ENCODE measurements at regions not wholly inside any gene's neighbourhood (a gene's known extent, or its start where the extent isn't known, plus 50 kb on each side); places are given as distances from the start of the nearest gene placed in this dataset.
A peak's percentile ranks its signal among the peaks of the same experiment; 100 is the strongest.

GRCh38 chr2:144211065-144211464 is 308.9 kb downstream of the ZEB2 start:
- DNase-seq = no peak

DNA sequence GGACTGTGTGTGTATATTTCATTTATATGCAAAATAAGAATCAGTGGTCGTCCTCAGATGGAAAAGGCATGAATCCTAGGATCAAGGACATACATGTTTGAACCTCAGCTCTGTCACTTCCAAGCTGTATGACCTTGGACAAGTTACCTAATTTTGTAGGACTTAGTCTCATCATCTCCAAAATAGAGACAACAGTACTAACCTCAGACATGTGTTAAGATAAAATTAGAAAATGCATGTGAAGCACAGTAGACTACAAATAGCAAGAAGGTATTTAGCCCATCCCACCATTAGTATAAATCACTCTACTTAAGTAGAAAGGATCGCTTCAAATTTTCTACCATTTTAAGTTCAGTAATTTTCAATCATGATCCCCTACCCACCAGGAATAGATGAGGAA is 309.8 kb downstream of the ZEB2 start:
- no peak for DNase-seq

DNA sequence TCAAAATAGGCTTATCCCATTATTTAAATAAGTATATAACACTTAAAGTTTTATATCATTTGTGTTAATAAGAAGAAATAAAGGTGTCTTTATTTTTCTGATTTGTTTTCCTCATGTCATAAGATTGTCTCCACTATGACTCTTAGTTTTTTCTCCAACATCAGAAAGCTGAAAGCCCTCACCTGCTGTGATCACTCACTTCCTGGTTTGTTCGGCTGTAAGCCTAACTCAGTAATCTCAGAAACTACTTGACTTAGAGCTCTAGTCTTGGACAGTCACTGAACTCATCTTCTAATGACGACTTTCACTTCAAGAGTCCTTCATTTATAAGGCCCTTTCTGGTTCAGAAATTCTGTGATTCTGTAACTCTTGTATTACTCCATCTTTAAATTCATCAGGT is 311.0 kb downstream of the ZEB2 start:
- no peak for DNase-seq

DNA sequence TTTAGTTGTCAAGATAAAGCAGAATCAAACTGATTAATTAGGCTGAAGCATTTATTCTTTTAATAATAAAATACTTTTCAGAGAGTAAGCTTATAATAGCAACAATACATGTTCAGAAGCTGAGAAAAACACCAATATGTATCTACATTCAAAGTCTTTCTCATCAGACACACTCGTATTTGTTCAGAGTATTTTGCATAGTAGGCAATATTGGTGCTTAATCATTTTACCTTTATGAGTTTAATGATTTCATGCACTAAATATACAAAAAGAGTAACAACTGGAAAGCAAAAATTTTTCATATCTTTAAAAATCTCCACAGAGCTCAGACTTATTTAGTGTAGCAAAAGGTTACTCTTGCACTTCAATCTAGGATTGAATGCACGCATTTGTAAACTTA is 313.9 kb downstream of the ZEB2 start:
- no peak for DNase-seq

- DNase-seq = no peak
These were observed 318.0 kb downstream of the ZEB2 start for GRCh38 chr2:144201868-144202468.

DNA sequence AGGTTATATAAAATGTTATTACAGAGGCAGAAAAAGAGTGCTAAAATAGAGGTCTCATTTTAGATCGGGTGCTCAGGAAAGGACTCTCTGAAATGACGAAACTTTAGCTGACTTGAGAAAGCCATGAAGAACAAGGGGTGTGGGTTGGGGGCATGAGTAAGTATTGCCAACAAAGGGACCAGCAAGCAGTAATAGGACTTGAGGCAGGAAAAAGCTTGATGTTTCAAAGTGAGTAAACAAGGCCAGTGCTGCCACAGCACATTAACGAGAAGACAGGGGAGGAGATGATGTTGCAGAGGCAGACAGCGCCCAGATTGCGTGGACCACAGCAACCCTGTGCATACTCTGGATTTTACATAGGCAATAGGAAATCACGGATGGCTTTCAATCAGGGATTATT is 318.8 kb downstream of the ZEB2 start:
- DNase-seq = peak; percentile 42 to 46

DNA sequence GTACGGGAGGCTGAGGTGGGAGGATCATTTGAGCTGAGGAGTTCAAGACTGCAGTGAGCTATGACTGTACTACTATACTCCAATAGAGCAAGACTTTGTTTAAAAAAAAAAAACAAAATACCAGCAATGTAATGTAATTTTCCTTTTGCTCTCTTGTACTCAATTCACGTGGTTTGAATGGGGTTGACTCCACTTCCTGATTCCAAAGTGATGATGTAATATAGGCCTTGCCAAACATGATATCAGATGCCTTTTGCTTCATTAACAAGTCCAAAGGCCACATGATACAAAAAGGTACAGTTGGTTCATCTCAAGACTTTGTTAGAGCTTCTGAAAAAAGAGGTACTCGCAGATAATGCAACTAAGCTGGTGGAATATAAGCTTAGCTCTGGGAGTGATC is 321.8 kb downstream of the ZEB2 start:
- DNase-seq = no peak

DNA sequence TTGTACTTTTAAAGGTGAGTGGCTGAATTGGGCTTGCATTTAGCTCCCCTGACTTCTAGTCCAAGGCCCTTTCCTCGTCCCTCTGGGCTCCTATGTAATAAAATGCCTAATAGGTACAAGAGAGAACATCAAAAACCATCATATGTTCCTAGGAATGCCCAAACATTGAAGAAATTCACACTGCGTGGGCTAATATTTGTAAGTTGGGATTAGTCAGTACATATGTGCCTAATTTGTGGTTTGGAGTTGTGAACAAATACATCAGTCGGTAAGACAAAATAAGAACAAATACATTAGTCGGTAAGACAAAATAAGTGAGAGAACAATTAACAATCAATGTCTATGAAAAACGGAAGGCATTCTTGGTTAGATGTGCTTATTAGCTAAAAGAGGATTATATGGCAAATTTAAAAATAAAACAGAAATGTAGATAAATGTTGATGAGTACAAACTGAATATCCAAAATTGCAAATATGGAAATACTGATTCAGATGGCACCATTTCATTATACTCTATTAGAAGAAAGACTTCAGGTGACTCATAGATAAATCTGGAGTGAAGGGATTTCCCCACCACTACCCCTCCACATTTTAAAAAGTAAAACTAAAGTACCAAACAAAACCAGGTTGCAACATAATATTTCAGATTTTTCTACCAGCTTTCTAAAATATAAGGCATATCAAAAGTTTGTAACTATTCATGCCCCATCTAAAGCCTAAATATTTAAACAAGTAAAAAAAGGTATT is 325.4 kb downstream of the ZEB2 start:
- no peak for DNase-seq

DNA sequence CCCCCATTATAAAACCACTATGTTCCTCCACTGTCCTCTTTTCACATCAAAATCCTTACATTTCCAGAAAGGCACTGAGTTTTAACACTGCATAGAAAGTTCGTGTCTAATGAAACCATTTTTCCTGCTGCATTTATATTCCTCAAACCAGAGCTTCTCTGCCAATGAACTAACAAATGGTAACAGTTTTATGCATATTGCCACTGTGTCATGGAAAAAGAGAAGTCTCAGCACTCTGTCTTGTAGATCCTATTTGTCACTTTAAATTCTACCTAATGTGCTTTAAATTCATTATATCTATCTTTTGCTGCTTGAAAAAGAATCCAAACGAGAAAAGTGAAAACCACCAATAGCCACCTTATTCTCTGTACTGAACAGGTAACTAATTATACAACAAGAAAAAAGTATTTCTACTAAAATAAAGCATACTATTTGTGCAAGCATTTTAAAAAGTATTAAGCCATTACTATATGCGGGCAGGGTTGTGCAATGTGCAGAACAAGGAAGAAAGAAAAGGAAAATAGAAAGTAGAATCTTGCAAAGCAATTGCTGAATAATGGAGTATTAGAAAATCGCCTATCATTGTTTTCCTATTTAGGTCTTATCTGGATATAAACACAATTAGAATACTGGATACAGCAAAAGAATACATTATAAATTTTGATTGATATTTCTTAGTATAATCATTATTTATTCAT is 328.9 kb downstream of the ZEB2 start:
- no peak for DNase-seq

DNA sequence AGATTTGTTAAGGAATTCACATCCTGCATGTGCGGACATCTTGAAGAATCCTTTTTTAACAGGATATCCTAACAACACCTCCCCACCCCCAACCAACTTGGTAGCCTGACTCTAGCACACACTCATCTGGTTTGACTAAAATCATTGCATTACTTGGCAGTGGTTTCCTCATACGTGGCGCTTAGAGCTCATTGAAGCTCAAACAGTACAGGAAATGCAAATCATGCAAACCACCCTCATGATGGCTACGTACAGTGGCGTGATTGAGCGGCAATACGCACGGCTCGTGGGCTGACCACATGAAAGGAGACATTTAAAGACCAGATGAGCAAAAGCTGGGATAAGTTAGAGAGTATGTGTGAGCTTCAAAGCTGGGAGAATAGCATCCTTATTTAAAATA is 336.2 kb downstream of the ZEB2 start:
- DNase-seq = peak; percentile 75 to 83

GRCh38 chr2:144181001-144181400 is 338.9 kb downstream of the ZEB2 start:
- DNase-seq = no peak

DNA sequence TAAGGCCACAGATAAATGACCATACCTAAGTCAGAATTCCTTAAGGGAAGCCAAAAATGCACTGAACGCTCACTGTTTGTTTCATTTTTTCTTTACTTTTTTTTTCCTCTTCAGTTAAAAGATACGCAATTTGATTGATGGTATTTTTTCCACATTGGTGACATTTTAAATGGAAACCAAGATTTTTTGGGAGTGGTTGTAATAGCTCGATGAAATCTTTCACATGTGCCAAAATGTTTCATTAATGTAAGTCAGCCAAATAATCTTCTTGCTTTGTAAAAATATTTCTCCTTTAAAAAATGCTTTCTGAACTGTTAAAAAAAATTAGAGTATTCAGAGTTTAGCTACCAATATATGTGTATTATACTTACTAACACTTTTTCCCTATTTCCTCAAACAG is 339.8 kb downstream of the ZEB2 start:
- DNase-seq = no peak

- no peak for DNase-seq
These were observed 349.7 kb downstream of the ZEB2 start for GRCh38 chr2:144170179-144170578.

DNA sequence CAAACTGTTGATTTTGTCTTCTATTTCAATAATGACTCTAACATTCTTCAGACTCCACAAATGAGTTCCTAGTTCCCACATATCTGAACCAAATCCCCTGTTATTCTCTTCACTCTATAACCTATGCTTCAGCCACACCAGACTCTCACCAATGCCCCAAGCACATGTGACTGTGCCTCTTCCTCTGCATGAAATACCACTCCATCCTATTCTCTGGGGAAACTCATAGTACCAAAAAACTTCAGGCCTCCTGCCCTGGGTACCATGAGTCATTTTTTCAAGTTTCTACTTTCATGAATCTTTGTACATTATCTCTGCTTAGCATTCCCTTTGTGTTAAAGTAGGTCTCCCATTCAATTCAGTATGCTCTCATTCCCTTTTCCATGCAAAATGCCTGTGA is 353.2 kb downstream of the ZEB2 start:
- no peak for DNase-seq

DNA sequence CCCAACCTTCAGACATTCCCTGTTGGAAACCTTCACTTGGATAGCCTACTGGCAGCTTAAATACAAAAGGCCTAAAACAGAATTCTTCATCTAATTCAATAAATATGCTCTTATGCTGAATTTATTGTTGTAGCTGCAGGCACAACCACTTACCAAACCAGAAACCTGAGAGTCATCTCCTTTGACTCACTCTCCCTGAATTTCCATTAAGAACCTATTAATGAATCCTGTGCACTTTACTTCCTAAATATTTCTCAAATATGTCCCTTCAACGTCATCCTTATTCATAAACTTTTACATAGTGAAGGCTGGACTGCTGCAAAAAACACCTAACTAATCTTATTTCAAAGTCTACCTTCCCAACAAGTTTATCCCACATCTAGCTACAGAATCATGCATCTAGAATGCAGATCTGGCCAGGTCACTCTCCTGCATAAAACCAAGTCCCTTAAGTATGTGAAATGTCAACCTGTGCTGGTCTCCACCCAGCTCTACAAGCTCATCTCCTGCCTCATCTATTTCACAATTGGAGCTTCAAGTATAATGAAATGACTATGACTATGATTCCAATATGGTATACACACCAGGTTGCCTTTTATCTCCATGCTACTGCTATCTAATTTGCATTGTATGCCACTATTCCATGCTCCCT is 354.2 kb downstream of the ZEB2 start:
- DNase-seq = no peak

GRCh38 chr2:144163592-144163991 is 356.3 kb downstream of the ZEB2 start:
- no peak for DNase-seq

DNA sequence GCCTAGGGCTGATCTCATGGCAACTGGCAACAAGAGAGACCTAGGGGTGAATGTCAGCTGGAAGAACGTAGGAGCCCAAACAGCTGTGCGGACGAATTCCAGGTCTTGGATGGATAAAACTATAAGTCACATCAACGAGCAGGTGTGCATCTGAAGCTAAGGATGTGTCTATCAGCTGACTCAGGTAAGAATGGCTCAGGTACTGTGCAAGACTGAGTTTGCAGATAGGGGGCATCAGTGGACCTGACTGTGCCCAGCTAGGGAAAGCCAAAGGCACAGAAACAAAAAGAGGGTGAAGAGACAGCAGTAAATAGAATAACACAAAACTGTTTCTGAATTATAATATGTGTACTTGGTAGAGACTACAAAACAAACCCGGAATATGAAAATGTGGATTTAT is 357.3 kb downstream of the ZEB2 start:
- peak; percentile 42 to 47 for DNase-seq

- DNase-seq = no peak
These were observed 358.9 kb downstream of the ZEB2 start for GRCh38 chr2:144161061-144161460.

DNA sequence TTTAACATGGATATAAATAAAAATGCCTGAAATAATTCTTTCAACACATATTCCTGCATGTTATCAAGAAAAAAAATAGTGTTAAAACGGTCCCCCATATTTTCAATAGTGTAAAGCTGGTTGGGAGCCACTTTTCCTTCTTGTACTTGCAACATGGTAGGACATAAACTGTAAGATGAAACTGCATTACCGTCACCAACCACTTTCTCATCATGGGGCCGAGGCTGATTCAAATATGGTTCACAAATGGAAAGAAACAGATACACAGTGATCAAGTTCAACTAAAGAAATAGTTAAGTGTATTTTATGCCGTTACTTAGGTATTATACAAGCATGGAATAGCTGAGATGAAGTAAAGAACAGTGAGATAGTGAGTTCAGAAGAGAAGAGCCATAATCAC is 360.7 kb downstream of the ZEB2 start:
- DNase-seq = no peak

- no peak for DNase-seq
These were observed 361.8 kb downstream of the ZEB2 start for GRCh38 chr2:144158096-144158495.

GRCh38 chr2:144156736-144157640 is 362.9 kb downstream of the ZEB2 start:
- DNase-seq = no peak

DNA sequence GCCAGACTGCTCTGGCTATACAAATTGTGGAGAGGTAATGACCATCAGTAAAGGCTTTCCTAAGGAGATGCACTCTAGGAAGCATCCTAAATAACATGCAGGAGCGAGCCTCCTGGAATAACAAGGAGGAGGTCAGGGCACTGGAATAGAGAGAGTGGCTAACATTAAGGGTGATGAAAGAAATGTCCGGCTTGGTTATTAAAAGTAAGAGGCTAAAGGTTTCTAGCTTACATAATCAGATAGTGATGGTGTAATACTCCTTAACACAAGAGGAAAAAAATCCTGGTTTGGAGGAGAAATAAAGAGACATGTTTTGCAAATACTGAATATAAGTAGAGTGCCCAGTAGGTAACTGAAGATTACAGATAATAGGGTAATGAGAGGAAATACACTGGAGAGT is 365.7 kb downstream of the ZEB2 start:
- no peak for DNase-seq

- no peak for DNase-seq
These were observed 367.1 kb downstream of the ZEB2 start for GRCh38 chr2:144152817-144153271.
